ENCODE measurements at regions not wholly inside any gene's neighbourhood (a gene's known extent, or its start where the extent isn't known, plus 50 kb on each side); places are given as distances from the start of the nearest gene placed in this dataset.

DNA sequence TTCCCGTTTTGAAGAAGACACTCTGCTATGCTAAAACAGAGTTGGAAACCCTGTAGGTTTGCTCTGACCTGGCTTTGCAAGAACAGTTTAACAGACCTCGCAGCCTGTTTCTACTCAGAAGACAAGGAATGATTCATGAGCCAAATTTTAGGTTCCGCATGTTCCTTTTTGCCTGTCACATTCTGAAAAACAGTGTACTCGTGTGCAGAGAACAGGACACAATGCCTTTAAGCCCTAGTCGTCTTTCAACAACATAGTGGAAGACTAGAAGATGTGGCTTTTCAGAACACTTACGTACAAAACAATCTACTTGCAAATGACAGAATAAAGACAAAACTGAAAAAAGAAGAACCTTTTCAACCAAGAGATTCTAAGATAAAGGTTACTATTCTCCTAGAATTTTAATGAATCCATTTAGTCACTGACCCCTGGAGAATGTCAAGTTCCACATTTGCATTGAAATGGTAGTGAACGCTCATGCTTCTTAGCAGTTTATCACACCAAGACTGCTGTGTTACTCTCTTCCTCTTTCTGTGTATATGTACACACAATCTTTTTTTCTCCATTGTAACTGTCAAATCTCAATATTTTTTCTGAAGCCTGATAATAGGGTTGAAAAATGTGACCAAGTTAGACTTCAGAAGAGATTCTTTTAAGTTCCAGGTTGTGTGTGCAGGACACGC is 220.7 kb upstream of the NRSN1 start:
- TF ChIP-seq, protein P1, sequence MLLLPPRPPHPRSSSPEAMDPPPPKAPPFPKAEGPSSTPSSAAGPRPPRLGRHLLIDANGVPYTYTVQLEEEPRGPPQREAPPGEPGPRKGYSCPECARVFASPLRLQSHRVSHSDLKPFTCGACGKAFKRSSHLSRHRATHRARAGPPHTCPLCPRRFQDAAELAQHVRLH (tag by site-specific recombination; IDR thresholded peaks at IDR 0.05) = no peak
- no peak for TF ChIP-seq ZNF791 (tag by site-specific recombination; IDR thresholded peaks at IDR 0.05)
- TF ChIP-seq, protein P2, sequence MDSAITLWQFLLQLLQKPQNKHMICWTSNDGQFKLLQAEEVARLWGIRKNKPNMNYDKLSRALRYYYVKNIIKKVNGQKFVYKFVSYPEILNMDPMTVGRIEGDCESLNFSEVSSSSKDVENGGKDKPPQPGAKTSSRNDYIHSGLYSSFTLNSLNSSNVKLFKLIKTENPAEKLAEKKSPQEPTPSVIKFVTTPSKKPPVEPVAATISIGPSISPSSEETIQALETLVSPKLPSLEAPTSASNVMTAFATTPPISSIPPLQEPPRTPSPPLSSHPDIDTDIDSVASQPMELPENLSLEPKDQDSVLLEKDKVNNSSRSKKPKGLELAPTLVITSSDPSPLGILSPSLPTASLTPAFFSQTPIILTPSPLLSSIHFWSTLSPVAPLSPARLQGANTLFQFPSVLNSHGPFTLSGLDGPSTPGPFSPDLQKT (IDR thresholded peaks at IDR 0.05; ENCODE audit: borderline replicate concordance, low read depth, low read length) = no peak
- no peak for TF ChIP-seq KLF10 (tag by site-specific recombination; IDR thresholded peaks at IDR 0.05)
- no peak for TF ChIP-seq GLI4 (tag by site-specific recombination; IDR thresholded peaks at IDR 0.05)
